Right renal cortex interstitium (tissue), 3 donors: ENCODE measurements at regions not wholly inside any gene's neighbourhood (a gene's known extent, or its start where the extent isn't known, plus 50 kb on each side); places are given as distances from the start of the nearest gene placed in this dataset.

Experiments
- DNase-seq, 3 donors: peaks; one replicate each; pipeline ENCODE4 v3.0.0-alpha.2; 2013; ENCODE audit warnings: low read depth in 3 of 3, low spot score in 2 of 3

- DNase-seq, result no peak
Observed at GRCh38 chr6:104621396-104621795, 238.3 kb downstream of the HACE1 start.

- no peak for DNase-seq
Observed at GRCh38 chr6:104617591-104617990, 242.1 kb downstream of the HACE1 start.

- no peak for DNase-seq
Observed at GRCh38 chr6:104614394-104614793, 245.3 kb downstream of the HACE1 start.

GRCh38 chr6:104613416-104614001, 246.2 kb downstream of the HACE1 start:
- no peak for DNase-seq

- no peak for DNase-seq
Observed at GRCh38 chr6:104612541-104612940, 247.2 kb downstream of the HACE1 start.

- DNase-seq, result no peak
Observed at GRCh38 chr6:104608101-104608500, 251.6 kb downstream of the HACE1 start.

GRCh38 chr6:104607501-104607900, 252.2 kb downstream of the HACE1 start:
- no peak for DNase-seq

GRCh38 chr6:104606361-104606760, 253.4 kb downstream of the HACE1 start:
- DNase-seq, result no peak

GRCh38 chr6:104604685-104605084, 255.0 kb downstream of the HACE1 start:
- DNase-seq, result no peak

GRCh38 chr6:104603108-104603745, 256.5 kb downstream of the HACE1 start:
- DNase-seq, result no peak

GRCh38 chr6:104601721-104602120, 258.0 kb downstream of the HACE1 start:
- DNase-seq, result no peak

GRCh38 chr6:104601131-104601651, 258.5 kb downstream of the HACE1 start:
- no peak for DNase-seq

- no peak for DNase-seq
Observed at GRCh38 chr6:104600639-104600931, 259.1 kb downstream of the HACE1 start.

- DNase-seq, result no peak
Observed at GRCh38 chr6:104599821-104600638, 259.7 kb downstream of the HACE1 start.

- DNase-seq, result no peak
Observed at GRCh38 chr6:104597541-104598050, 262.1 kb downstream of the HACE1 start.

- no peak for DNase-seq
Observed at GRCh38 chr6:104596091-104596490, 263.6 kb downstream of the HACE1 start.

- no peak for DNase-seq
Observed at GRCh38 chr6:104595311-104595820, 264.4 kb downstream of the HACE1 start.

- DNase-seq, result no peak
Observed at GRCh38 chr6:104591573-104592334, 268.0 kb downstream of the HACE1 start.

- DNase-seq, result no peak
Observed at GRCh38 chr6:104589940-104590339, 269.8 kb downstream of the HACE1 start.

GRCh38 chr6:104585646-104586045, 274.1 kb downstream of the HACE1 start:
- DNase-seq, result no peak

GRCh38 chr6:104580452-104580851, 279.3 kb downstream of the HACE1 start:
- DNase-seq, result no peak
